Parathyroid adenoma (tissue), 2 donors: ENCODE measurements at regions not wholly inside any gene's neighbourhood (a gene's known extent, or its start where the extent isn't known, plus 50 kb on each side); places are given as distances from the start of the nearest gene placed in this dataset.

Experiments
- H2AFZ ChIP-seq: fragments of 300-600 bp; sonication (generic); one replicate; pipeline ENCODE4 v1.7.0; 2017; ENCODE audit warnings: antibody characterized with exemption, mild to moderate bottlenecking
- H3K27ac ChIP-seq: fragments of 300-600 bp; sonication (generic); one replicate; pipeline ENCODE4 v1.7.0; 2017
- H3K27me3 ChIP-seq: fragments of 300-600 bp; sonication (generic); one replicate; pipeline ENCODE4 v1.7.0; 2017; ENCODE audit warnings: low read length; ENCODE audit not compliant: control insufficient read depth, insufficient read depth
- H3K36me3 ChIP-seq: fragments of 300-600 bp; sonication (generic); one replicate; pipeline ENCODE4 v1.7.0; 2017; ENCODE audit warnings: low read length; ENCODE audit not compliant: control insufficient read depth, insufficient read depth
- H3K4me1 ChIP-seq: fragments of 300-600 bp; sonication (generic); one replicate; pipeline ENCODE4 v1.7.0; 2017; ENCODE audit warnings: control low read depth
- H3K4me2 ChIP-seq: fragments of 300-600 bp; sonication (generic); one replicate; pipeline ENCODE4 v1.7.0; 2017; ENCODE audit warnings: low read length
- H3K4me3 ChIP-seq: fragments of 300-600 bp; sonication (generic); one replicate; pipeline ENCODE4 v1.7.0; 2017; ENCODE audit warnings: low read depth, low read length
- H3K79me2 ChIP-seq: fragments of 300-600 bp; sonication (generic); one replicate; pipeline ENCODE4 v1.7.0; 2017; ENCODE audit warnings: control low read depth
- H3K9ac ChIP-seq: fragments of 300-600 bp; sonication (generic); one replicate; pipeline ENCODE4 v1.7.0; 2017; ENCODE audit warnings: mild to moderate bottlenecking
- H3K9me3 ChIP-seq: fragments of 300-600 bp; sonication (generic); one replicate; pipeline ENCODE4 v1.7.0; 2017; ENCODE audit warnings: low read length; ENCODE audit not compliant: control insufficient read depth
- CTCF ChIP-seq: fragments of 300-600 bp; sonication (generic); IDR thresholded peaks from one replicate; pipeline ENCODE4 v1.7.0; 2017; ENCODE audit warnings: antibody characterized with exemption, mild to moderate bottlenecking
- donor health status: primary hyperparathyroidism.

- H3K4me3 ChIP-seq: no peak overlapping the region
These were observed 653.6 kb downstream of the REEP3 start for GRCh38 chr10:64174666-64175255.

GRCh38 chr10:64175271-64175962 lies 654.2 kb downstream of the REEP3 start:
- Histone ChIP-seq H3K9ac (no peak overlapping the region), H3K4me2 (no peak overlapping the region), H2AFZ (no peak overlapping the region), H3K27me3 (no peaks in the 10 kb centered on the region), H3K79me2 (no peaks in the 10 kb centered on the region), H3K36me3 (no peaks in the 10 kb centered on the region), H3K4me1 (no peaks in the 10 kb centered on the region), H3K9me3 (no peaks in the 10 kb centered on the region), H3K27ac (no peak overlapping the region), H3K4me3 (no peak overlapping the region)
- no peak for TF ChIP-seq CTCF

More at GRCh38 chr10:64174666-64175255, 653.6 kb downstream of the REEP3 start:
- no peaks in the 10 kb centered on the region for H3K4me1 ChIP-seq
- no peaks in the 10 kb centered on the region for H3K9me3 ChIP-seq
- no peak for TF ChIP-seq CTCF
- H3K27me3 ChIP-seq: no peaks in the 10 kb centered on the region
- no peak overlapping the region for H3K27ac ChIP-seq
- H3K9ac ChIP-seq: no peak overlapping the region
- H3K36me3 ChIP-seq: no peaks in the 10 kb centered on the region
- no peak overlapping the region for H3K4me2 ChIP-seq
- H3K79me2 ChIP-seq: no peaks in the 10 kb centered on the region
- H2AFZ ChIP-seq: no peak overlapping the region

GRCh38 chr10:64182671-64183070 lies 661.5 kb downstream of the REEP3 start:
- no peaks in the 10 kb centered on the region for H3K27me3 ChIP-seq
- H3K9ac ChIP-seq: no peak overlapping the region
- no peak overlapping the region for H2AFZ ChIP-seq
- no peak overlapping the region for H3K4me2 ChIP-seq
- H3K9me3 ChIP-seq: no peaks in the 10 kb centered on the region
- no peak for TF ChIP-seq CTCF
- no peaks in the 10 kb centered on the region for H3K4me1 ChIP-seq
- H3K79me2 ChIP-seq: no peaks in the 10 kb centered on the region
- H3K36me3 ChIP-seq: no peaks in the 10 kb centered on the region
- H3K4me3 ChIP-seq: no peak overlapping the region
- no peak overlapping the region for H3K27ac ChIP-seq

GRCh38 chr10:64191286-64191685 lies 670.1 kb downstream of the REEP3 start:
- Histone ChIP-seq H3K27ac (no peak overlapping the region), H3K79me2 (no peaks in the 10 kb centered on the region), H3K36me3 (no peaks in the 10 kb centered on the region), H3K9ac (no peak overlapping the region), H3K4me1 (no peaks in the 10 kb centered on the region), H3K9me3 (no peaks in the 10 kb centered on the region), H3K4me3 (no peak overlapping the region), H2AFZ (no peak overlapping the region), H3K4me2 (no peak overlapping the region), H3K27me3 (no peaks in the 10 kb centered on the region)
- no peak for TF ChIP-seq CTCF
